ENCODE measurements at regions not wholly inside any gene's neighbourhood (a gene's known extent, or its start where the extent isn't known, plus 50 kb on each side); places are given as distances from the start of the nearest gene placed in this dataset.

GRCh38 chr3:24933401-24933800 is 438.8 kb upstream of the THRB start:
- TF ChIP-seq CTCF (IDR thresholded peaks at IDR 0.05) (no peak), POLR2A (IDR thresholded peaks at IDR 0.05) (no peak)
